NCI-H1436 (cell line): ENCODE measurements at regions not wholly inside any gene's neighbourhood (a gene's known extent, or its start where the extent isn't known, plus 50 kb on each side); places are given as distances from the start of the nearest gene placed in this dataset.
"Not testable (repeated sequence)": the region's sequence is repeated elsewhere in the genome, so short reads cannot be mapped to it uniquely, and the experiment has no call there.

Experiments
- DNase-seq: peaks from one replicate; lab custom pipeline; 2025; lab: John Stamatoyannopoulos, UW

DNA sequence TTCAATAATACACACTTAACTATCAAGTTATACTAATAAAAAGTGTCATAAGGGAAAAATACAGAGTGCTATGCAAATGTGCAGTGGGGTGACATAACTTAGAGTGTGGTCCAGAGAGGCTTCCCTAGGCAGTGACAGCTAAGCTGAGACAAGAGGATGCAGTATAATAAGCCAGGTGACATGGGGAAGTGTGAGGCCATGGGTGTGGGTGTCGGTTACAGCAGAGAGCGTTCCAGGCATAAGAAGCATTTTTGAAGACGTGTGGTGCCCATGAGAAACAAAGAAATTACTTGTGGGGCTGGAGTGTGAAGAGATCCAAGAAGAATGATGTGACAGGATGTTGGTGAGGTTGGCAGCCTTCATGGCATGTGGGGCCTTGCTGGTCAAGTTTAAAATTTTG is 78.1 kb upstream of the PICALM start:
- no peak for DNase-seq

DNA sequence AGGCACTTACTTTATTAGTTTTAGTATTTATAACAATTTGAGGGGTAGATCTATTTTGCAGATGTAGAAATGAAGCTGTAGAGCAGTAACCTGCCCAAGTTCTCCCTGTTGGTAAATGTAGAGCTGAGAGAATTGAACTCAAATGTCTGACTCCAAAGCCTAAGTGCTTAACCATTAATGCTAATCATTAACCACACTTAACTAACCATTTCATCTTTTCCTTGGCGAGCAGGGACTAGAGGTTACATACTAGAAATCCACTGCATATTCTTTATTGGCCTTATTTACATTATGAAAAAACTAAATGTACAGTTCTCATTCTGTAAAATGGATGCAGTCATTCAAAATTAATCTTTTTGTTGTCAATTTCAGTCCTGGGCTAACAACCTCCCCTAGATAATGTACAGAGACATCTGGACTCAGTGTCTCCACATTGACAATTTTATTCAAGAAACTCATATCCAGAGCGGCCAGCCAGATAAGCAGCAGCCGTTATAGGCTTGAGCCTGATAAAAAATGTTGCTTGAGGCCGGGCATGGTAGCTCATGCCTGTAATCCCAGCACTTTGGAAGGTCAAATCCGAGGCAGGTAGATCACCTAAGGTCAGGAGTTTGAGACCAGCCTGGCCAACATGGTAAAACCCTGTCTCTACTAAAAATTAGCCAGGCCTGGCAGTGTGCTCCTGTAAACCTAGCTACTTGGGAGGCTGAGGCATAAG is 76.7 kb upstream of the PICALM start:
- DNase-seq = no peak

- DNase-seq = no peak
Measured at GRCh38 chr11:86144846-86145245, 76.0 kb upstream of the PICALM start.

GRCh38 chr11:86144087-86144486 is 75.2 kb upstream of the PICALM start:
- DNase-seq = not testable (repeated sequence)

- DNase-seq = no peak
Measured at GRCh38 chr11:86143087-86144030, 74.5 kb upstream of the PICALM start.

DNA sequence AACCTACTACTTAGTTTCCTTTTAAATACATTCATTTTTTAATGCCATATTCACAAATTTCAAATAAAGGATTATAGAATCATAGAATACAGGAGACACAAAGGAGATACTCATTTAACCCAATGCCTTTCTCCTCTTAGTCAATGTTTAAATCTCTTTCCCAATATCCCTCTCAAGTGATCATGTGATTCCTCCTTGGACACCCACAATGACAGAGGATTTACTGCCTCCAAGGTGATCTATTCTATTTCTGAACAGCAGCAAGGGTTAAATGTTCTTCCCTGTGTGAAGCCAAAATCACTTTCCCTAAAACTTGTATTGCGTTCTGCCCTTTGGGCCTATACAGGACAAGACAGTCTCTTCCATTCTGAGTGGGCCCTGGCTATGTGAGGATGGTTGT is 73.3 kb upstream of the PICALM start:
- DNase-seq = no peak

DNA sequence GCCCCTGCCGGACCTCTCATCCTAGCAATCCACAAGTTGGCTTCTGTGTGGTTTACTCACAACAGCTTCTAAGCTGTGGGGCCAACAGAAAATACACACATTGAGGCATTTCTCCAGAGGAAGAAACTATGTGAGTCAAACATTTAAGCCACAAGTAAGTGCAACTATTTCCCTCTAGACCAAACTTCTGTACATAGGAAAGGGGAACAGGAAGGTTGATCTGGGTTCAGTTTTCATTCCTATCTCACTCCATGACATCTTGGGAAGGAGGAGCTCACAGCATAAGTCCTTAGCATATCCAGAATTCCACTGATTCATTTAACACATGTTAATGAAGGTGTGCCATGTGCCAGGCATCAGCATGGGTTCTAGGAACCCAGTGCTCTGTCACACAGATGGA is 72.8 kb upstream of the PICALM start:
- DNase-seq = no peak

DNA sequence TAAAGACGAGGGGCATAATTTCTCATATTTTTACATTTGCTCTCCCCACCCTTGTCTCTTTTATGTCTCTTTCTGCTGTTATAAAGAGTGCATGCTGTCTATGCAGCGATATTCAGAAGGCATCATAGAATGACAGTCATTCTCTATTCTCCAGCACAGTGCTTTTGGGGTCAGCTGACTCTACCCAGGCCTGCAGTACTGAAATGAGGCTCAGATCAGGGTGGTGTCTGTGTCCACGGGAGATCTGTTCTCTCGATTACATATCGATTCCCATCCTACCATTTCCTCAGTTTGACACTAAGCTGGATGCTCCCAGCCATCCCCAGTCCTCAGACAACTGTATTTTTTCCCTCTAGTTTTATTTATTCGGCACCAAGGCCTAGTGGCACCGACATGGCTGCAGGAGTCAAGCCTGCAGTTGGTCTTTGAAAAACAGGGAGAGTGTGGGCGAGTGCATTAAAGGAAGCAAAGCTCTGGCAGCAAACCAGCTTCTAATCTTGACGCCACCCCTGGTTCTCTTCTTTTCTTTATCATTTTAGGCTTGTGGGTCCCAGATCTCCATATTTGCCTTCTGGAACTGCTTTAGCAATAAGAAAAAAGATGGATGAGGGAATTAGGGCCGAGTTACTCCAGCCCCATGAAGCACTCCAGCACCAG is 71.6 kb upstream of the PICALM start:
- no peak for DNase-seq

- DNase-seq = no peak
Measured at GRCh38 chr11:86138958-86139357, 70.1 kb upstream of the PICALM start.

GRCh38 chr11:86136538-86136937 is 67.7 kb upstream of the PICALM start:
- DNase-seq = no peak

DNA sequence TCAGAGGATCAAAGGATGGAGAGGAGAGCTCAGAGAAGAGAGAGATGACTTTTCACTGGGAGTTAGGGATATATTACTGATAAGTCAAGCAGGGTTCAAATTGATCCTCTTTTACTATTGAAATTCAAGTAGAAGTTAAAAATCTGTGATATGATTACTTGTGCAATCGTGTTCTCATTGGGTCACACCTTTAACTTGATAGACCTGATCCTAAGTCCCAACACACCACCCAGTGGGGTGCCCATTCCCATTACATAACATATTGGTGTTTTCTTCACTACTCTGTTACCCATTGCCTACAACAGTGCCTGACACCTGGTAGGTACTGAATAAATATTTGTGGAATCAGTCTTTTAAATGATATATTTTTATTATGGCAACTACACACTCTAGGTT is 66.4 kb upstream of the PICALM start:
- no peak for DNase-seq

GRCh38 chr11:86134580-86135318 is 65.9 kb upstream of the PICALM start:
- DNase-seq = no peak

- no peak for DNase-seq
Measured at GRCh38 chr11:86132667-86133249, 63.9 kb upstream of the PICALM start.

DNA sequence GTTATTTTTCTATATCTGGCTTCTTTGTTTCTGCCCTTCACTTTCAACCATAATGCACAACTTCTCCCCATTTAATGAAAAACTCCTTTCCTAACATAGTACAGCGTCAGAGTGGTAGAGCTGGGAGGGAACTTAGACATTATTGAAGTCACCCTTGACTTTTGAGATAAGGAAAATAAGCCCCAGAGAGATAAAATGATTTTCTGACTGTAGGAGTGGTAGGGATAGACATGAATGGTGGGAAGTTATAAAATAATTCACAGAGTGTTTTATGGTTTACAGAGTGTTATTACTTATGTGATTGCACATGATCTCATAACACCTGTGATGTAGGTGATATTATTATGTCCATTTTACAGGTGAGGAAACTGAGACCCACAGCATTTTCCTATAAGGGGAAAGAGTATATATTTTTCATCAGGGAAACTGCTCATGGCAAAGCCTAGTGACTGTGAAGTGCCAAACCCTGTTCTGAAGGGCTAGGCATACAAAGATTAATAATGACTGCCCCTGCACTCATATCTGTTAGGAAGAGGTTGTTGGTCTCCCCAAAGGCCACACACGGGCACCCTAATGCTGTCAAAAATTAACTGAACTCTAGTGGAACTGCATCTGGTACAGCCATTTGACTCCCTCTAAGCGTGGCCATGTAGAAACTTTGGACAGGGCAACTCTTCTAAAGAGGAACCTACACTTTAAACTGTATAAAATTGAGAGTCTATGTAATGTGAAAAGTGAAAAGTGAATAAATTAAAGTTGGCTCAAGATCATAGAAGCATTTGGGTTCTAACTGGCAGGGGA is 61.1 kb upstream of the PICALM start:
- DNase-seq = no peak

DNA sequence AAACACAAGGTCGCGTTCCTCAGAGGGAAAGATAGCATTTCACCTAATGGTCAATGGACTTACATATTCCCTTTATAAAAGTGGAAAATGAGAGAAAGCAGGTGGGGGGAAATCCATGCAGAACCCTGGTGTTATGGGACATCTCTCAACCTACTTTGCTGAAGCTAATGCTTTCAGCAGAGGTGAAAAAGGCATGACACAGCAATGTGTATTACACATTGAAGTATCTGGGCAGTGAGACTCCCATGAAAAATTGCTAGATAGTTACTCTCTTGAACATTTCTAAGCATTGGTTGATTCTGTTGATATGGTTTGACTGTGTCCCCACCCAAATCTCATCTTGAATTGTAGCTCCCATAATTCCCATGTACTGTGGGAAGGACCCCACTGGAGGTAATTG is 60.0 kb upstream of the PICALM start:
- DNase-seq = no peak

DNA sequence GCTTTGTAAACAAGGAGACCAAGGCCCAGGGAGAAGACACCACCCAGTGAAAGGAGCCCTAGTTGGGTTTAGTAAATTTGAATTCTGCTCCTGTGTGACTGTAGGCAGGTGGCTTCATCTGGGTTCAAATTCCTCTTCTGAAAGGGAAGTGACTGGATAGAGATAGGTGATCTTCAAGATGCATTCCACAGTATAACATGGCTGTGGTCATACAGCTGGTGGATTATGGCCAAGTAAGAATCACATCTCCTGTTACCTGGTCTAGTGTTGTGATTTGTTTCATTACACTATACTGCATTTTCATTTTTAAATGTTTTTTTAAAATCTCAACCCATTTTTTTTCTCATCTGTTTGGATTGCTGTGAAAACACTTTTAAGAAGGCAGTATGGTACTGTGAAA is 58.0 kb upstream of the PICALM start:
- DNase-seq = no peak

DNA sequence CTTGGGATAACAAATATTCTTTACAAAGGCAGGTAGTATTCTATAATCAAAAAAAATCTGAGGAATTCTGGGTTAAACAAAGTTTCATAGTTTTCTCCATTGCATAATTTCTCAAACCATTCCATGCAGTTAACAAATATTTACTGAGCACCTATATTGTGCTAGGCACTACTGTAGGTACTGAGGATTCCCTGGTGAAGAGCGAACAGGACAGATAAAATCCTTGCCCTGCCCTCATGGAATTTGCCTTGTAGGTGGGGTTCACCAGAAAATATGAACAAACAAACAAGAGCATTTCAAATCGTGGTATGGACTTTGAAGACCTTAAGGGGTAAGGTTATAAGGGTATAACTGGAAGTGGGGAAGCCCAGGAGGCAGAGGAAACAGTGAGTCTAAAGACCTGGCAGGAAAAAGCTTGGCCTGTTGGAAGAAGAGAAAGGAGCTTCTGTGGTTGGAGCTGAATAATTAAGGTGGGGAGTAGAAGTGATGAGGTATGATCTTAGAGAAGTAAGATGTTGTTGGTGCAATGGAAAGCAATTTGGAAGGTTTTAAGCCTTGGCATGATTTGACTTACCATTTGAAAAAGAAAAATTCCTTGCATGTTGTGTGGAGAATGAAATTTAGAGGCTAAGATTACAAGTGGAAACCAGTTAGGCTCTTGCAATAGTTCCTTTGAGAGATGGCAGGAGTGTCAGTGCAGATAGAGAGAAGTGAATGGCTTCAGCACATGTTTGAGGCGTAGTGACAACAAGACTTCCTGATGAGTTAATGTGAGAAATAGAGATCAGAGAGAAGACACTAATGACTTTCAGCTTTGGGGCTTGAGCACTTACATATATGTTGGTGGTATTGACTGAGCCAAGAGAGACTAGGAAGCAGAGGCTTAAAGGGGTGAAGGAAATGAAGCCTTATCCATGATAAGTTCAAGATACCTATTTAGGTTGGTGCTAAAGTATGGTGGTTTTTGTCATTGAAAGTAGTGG is 55.7 kb upstream of the PICALM start:
- no peak for DNase-seq

DNA sequence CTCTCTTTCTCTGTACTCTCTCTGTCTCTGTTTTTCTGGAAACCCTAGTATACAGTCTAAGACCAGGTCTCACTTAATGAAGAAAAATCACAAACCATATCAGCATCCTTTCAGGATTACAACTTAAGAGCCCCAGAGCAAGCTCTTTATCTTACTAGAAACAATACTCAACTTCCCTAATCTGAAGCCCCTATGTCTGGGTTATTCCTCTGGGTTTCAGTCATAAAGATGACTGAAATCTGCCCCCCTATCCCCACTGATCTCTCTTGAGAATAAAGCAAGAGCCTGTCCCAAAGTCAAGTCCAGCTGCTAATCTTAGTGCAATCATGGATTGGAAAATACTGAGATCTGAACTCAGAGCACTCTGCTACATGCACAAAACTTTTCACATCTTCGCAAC is 53.9 kb upstream of the PICALM start:
- no peak for DNase-seq

DNA sequence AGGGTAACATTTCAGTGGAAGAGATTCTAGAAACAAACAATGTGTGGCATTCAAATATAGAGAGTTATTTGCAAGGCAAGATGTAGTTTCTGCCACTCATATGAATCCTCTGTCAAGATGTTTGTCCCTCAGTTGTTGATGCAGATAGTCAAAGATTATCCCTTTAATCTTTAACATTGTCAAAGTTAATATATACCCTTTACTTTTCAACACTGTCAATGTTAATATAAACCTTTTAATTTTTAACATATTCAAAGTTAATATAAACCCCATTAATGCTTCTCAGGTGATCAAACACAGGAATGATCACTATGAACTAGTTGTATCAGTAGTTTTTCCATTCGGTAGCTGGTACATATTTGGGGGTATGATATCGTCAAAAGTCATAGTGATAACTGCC is 51.9 kb upstream of the PICALM start:
- DNase-seq = no peak

GRCh38 chr11:86119906-86120305 is 51.0 kb upstream of the PICALM start:
- DNase-seq = no peak
